WTC11 (cell line): ENCODE measurements at regions not wholly inside any gene's neighbourhood (a gene's known extent, or its start where the extent isn't known, plus 50 kb on each side); places are given as distances from the start of the nearest gene placed in this dataset.

Experiments used
- ATAC-seq: fragments of 200-7000 bp; cut with Tn5 transposase; 2 replicates; pipeline ENCODE4 v1.10.0; 2021; ENCODE audit warnings: mild to moderate bottlenecking, moderate library complexity
- CTCF ChIA-PET: fragments of 300-600 bp; sonication (Branson Sonifier 250); formaldehyde crosslinking; loops from one replicate; lab custom pipeline; 2021; ENCODE audit warnings: antibody characterized with exemption; lab: Charles Lee
- POLR2A ChIA-PET: fragments of 350-600 bp; sonication (Branson Sonifier 250); formaldehyde crosslinking; loops from one replicate; lab custom pipeline; 2021; ENCODE audit warnings: antibody characterized with exemption; lab: Charles Lee
- DNase-seq: peaks from one replicate; pipeline ENCODE4 v3.0.0; 2021; ENCODE audit warnings: low spot score
- H3K27ac Mint-ChIP-seq: 2 replicates; pipeline ENCODE4 v1.8.0; 2021; ENCODE audit warnings: mixed read lengths
- H3K27me3 Mint-ChIP-seq: 2 replicates; pipeline ENCODE4 v1.8.0; 2021; ENCODE audit warnings: low read depth, mild to moderate bottlenecking, moderate library complexity, mixed read lengths
- H3K36me3 Mint-ChIP-seq: 2 replicates; pipeline ENCODE4 v1.8.0; 2021; ENCODE audit warnings: mixed read lengths
- H3K4me1 Mint-ChIP-seq: 2 replicates; pipeline ENCODE4 v1.8.0; 2022; ENCODE audit warnings: mixed read lengths
- H3K4me3 Mint-ChIP-seq: 2 replicates; pipeline ENCODE4 v1.8.0; 2021; ENCODE audit warnings: mild to moderate bottlenecking, moderate library complexity, mixed read lengths
- H3K9me3 Mint-ChIP-seq: 2 replicates; pipeline ENCODE4 v1.8.0; 2021; ENCODE audit warnings: mixed read lengths
- FOXP1 ChIP-seq: sonication (generic); formaldehyde crosslinking; IDR thresholded peaks from 2 replicates; pipeline ENCODE4 v1.8.0; 2022; ENCODE audit warnings: missing genetic modification reagents, mild to moderate bottlenecking, moderate library complexity, borderline replicate concordance
- JUN ChIP-seq: sonication (generic); formaldehyde crosslinking; IDR thresholded peaks from 2 replicates; pipeline ENCODE4 v1.8.0; 2023; ENCODE audit warnings: mild to moderate bottlenecking, missing genetic modification reagents
- NR1H2 ChIP-seq: sonication (generic); formaldehyde crosslinking; IDR thresholded peaks from 2 replicates; pipeline ENCODE4 v1.9.0; 2021; ENCODE audit warnings: mild to moderate bottlenecking, moderate library complexity, missing genetic modification reagents
- NR3C1 ChIP-seq: sonication (generic); formaldehyde crosslinking; conservative IDR thresholded peaks from 2 replicates; pipeline ENCODE4 v1.8.1; 2023; ENCODE audit warnings: low read depth, mild to moderate bottlenecking, missing genetic modification reagents
- RELA ChIP-seq: sonication (generic); formaldehyde crosslinking; IDR thresholded peaks from 2 replicates; pipeline ENCODE4 v1.8.1; 2022; ENCODE audit warnings: missing genetic modification reagents, mild to moderate bottlenecking, borderline replicate concordance
- SMAD4 ChIP-seq: sonication (generic); formaldehyde crosslinking; IDR thresholded peaks from 2 replicates; pipeline ENCODE4 v1.8.0; 2022; ENCODE audit warnings: mild to moderate bottlenecking, missing genetic modification reagents
- TEAD1 ChIP-seq: sonication (generic); formaldehyde crosslinking; IDR thresholded peaks from 2 replicates; pipeline ENCODE4 v1.8.0; 2022; ENCODE audit warnings: mild to moderate bottlenecking, missing genetic modification reagents
- ZNF121 ChIP-seq: sonication (generic); formaldehyde crosslinking; IDR thresholded peaks from 2 replicates; pipeline ENCODE4 v1.8.0; 2023; ENCODE audit warnings: missing genetic modification reagents
- ZNF263 ChIP-seq: sonication (generic); formaldehyde crosslinking; IDR thresholded peaks from 2 replicates; pipeline ENCODE4 v1.8.1; 2022; ENCODE audit warnings: low read depth, mild to moderate bottlenecking, moderate library complexity, missing genetic modification reagents
- ZNF512 ChIP-seq: sonication (generic); formaldehyde crosslinking; IDR thresholded peaks from 2 replicates; pipeline ENCODE4 v1.8.1; 2022; ENCODE audit warnings: missing genetic modification reagents, borderline replicate concordance
- TF ChIP-seq, protein P1 (sequence below): sonication (generic); formaldehyde crosslinking; IDR thresholded peaks from 2 replicates; pipeline ENCODE4 v1.8.1; 2023; ENCODE audit warnings: mild to moderate bottlenecking, missing genetic modification reagents, moderate library complexity
- TF ChIP-seq, protein P2 (sequence below): sonication (generic); formaldehyde crosslinking; IDR thresholded peaks from 2 replicates; pipeline ENCODE4 v1.8.0; 2022; ENCODE audit warnings: mild to moderate bottlenecking, missing genetic modification reagents
- TF ChIP-seq, protein P3 (sequence below): fragments of 250-450 bp; sonication (Bioruptor Pico); conservative IDR thresholded peaks from 2 replicates; pipeline ENCODE4 v1.9.0; 2021; ENCODE audit warnings: mild to moderate bottlenecking
- TF ChIP-seq, protein P4 (sequence below): sonication (generic); formaldehyde crosslinking; IDR thresholded peaks from 2 replicates; pipeline ENCODE4 v1.8.0; 2022; ENCODE audit warnings: mild to moderate bottlenecking, missing genetic modification reagents
- TF ChIP-seq, protein P5 (sequence below): sonication (generic); formaldehyde crosslinking; conservative IDR thresholded peaks from 2 replicates; pipeline ENCODE4 v1.8.1; 2022; ENCODE audit warnings: mild to moderate bottlenecking, missing genetic modification reagents
- TF ChIP-seq, protein P6 (sequence below): sonication (generic); formaldehyde crosslinking; IDR thresholded peaks from 2 replicates; pipeline ENCODE4 v1.8.0; 2023; ENCODE audit warnings: missing genetic modification reagents
- TF ChIP-seq, protein P7 (sequence below): sonication (generic); formaldehyde crosslinking; IDR thresholded peaks from 2 replicates; pipeline ENCODE4 v1.8.1; 2023; ENCODE audit warnings: mild to moderate bottlenecking, moderate library complexity, missing genetic modification reagents

DNA sequence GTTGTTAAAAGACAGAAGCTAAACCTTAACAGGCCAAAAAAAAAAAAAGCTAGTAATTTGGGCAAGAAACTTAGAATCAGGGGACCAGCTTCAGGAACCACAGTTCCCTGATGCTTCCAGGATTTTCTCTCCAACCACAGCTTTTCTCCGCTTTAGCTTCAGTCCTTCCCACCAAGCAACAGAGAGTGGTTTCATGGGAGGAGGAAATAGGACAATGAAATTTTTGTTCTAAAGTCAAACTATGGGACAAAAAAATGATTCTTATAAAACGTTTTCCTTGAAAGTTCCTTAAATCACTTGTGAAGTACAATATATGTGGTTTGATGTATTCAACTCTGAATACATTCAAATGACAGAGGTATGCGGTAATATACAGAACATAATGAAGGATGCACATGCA lies 71.0 kb upstream of the DHX15 start (continued):
- TF ChIP-seq, protein P1, sequence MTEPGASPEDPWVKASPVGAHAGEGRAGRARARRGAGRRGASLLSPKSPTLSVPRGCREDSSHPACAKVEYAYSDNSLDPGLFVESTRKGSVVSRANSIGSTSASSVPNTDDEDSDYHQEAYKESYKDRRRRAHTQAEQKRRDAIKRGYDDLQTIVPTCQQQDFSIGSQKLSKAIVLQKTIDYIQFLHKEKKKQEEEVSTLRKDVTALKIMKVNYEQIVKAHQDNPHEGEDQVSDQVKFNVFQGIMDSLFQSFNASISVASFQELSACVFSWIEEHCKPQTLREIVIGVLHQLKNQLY: no peak
- no peak for TF ChIP-seq TEAD1 (CRISPR knock-in tag)
- TF ChIP-seq, protein P2, sequence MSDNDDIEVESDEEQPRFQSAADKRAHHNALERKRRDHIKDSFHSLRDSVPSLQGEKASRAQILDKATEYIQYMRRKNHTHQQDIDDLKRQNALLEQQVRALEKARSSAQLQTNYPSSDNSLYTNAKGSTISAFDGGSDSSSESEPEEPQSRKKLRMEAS (CRISPR knock-in tag): no peak
- TF ChIP-seq, protein P3, sequence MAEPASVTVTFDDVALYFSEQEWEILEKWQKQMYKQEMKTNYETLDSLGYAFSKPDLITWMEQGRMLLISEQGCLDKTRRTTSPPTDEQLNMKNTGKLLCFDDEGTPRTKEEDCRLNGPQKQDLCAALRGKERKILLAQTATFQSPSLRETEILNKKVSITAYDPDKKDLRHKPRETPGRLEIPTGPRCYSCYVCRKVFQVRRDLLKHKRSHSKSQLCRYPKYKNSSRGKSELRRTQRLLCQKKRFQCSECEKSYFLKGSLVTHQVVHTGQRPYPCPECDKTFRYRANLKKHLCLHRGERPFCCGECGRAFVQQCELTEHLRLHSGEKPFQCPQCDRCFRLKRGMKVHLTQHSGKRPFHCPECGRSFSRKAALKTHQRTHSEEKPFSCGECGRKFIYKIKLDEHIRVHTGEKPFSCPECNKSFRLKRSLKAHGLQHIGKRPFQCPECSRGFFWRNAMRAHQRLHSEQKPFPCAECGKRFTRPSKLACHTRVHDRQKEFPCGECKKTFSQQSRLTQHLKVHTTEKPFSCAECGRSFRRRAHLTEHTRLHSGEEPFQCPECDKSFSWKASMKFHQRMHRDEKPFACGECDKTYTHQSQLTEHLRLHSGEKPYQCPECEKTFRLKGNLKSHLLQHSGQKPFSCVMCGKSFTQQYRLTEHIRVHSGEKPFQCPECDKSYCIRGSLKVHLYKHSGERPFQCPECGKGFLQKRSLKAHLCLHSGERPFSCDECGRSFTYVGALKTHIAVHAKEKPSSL (CRISPR knock-in tag): no peak
- TF ChIP-seq, protein P4, sequence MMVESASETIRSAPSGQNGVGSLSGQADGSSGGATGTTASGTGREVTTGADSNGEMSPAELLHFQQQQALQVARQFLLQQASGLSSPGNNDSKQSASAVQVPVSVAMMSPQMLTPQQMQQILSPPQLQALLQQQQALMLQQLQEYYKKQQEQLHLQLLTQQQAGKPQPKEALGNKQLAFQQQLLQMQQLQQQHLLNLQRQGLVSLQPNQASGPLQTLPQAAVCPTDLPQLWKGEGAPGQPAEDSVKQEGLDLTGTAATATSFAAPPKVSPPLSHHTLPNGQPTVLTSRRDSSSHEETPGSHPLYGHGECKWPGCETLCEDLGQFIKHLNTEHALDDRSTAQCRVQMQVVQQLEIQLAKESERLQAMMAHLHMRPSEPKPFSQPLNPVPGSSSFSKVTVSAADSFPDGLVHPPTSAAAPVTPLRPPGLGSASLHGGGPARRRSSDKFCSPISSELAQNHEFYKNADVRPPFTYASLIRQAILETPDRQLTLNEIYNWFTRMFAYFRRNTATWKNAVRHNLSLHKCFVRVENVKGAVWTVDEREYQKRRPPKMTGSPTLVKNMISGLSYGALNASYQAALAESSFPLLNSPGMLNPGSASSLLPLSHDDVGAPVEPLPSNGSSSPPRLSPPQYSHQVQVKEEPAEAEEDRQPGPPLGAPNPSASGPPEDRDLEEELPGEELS (CRISPR knock-in tag): no peak
- TF ChIP-seq, protein P5, sequence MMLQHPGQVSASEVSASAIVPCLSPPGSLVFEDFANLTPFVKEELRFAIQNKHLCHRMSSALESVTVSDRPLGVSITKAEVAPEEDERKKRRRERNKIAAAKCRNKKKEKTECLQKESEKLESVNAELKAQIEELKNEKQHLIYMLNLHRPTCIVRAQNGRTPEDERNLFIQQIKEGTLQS (CRISPR knock-in tag): no peak
- TF ChIP-seq ZNF512: no peak
- no peak for TF ChIP-seq JUN (CRISPR knock-in tag)
- no peak for TF ChIP-seq SMAD4 (CRISPR knock-in tag)
- TF ChIP-seq RELA: no peak

- peak; percentile 27; the same call in 1 of the 2 replicates for ATAC-seq
- H3K4me3 Mint-ChIP-seq: no peak overlapping the region
- no peak for TF ChIP-seq SMAD4 (CRISPR knock-in tag)
- H3K27me3 Mint-ChIP-seq: peaks cover 5% of the 10 kb centered on the region; the same call in 1 of the 2 replicates
- H3K4me1 Mint-ChIP-seq: peaks cover 53% of the 10 kb centered on the region
- no peak for DNase-seq
- CTCF ChIA-PET: interaction anchor here (0.5 kb wide), 1 partner anchor 143 kb away, joined by 3 read pairs; no protein-coding TSS in a partner anchor
- H3K9me3 Mint-ChIP-seq: peaks cover 11% of the 10 kb centered on the region; the same call in 1 of the 2 replicates
- H3K27ac Mint-ChIP-seq: no peak overlapping the region; the same call in 1 of the 2 replicates
- POLR2A ChIA-PET: interaction anchor here (0.9 kb wide), 1 partner anchor 71 kb away, joined by 4 read pairs; the partner anchor contains the start of gene DHX15
- H3K36me3 Mint-ChIP-seq: no peaks in the 10 kb centered on the region
Observed at GRCh38 chr4:24655971-24656370, 71.6 kb upstream of the DHX15 start.

- Mint-ChIP-seq H3K4me3 (no peak overlapping the region), H3K27ac (peak overlapping the region; percentile 68; the same call in 1 of the 2 replicates), H3K36me3 (no peaks in the 10 kb centered on the region), H3K27me3 (peaks cover 5% of the 10 kb centered on the region; the same call in 1 of the 2 replicates), H3K4me1 (peaks cover 60% of the 10 kb centered on the region), H3K9me3 (peaks cover 11% of the 10 kb centered on the region; the same call in 1 of the 2 replicates)
- ATAC-seq: no peak
- no peak for DNase-seq
- TF ChIP-seq ZNF263 (CRISPR knock-in tag) (no peak), FOXP1 (CRISPR knock-in tag) (no peak), NR1H2 (CRISPR knock-in tag) (no peak), NR3C1 (CRISPR knock-in tag) (no peak), ZNF121 (CRISPR knock-in tag) (no peak)
- TF ChIP-seq, protein P6, sequence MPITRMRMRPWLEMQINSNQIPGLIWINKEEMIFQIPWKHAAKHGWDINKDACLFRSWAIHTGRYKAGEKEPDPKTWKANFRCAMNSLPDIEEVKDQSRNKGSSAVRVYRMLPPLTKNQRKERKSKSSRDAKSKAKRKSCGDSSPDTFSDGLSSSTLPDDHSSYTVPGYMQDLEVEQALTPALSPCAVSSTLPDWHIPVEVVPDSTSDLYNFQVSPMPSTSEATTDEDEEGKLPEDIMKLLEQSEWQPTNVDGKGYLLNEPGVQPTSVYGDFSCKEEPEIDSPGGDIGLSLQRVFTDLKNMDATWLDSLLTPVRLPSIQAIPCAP (CRISPR knock-in tag): no peak
- TF ChIP-seq, protein P7, sequence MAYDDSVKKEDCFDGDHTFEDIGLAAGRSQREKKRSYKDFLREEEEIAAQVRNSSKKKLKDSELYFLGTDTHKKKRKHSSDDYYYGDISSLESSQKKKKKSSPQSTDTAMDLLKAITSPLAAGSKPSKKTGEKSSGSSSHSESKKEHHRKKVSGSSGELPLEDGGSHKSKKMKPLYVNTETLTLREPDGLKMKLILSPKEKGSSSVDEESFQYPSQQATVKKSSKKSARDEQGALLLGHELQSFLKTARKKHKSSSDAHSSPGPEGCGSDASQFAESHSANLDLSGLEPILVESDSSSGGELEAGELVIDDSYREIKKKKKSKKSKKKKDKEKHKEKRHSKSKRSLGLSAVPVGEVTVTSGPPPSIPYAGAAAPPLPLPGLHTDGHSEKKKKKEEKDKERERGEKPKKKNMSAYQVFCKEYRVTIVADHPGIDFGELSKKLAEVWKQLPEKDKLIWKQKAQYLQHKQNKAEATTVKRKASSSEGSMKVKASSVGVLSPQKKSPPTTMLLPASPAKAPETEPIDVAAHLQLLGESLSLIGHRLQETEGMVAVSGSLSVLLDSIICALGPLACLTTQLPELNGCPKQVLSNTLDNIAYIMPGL (CRISPR knock-in tag): no peak
- CTCF ChIA-PET: no interaction called here
- POLR2A ChIA-PET: interaction anchor here (0.5 to 0.7 kb wide), 2 partner anchors 231 to 375 kb away, joined by 4 to 5 read pairs; no protein-coding TSS in a partner anchor
Observed at GRCh38 chr4:24656906-24657305, 72.6 kb upstream of the DHX15 start.
